DMS153 treated with DMSO at 0.1 percent for 48 hours (cell line): ENCODE measurements at regions not wholly inside any gene's neighbourhood (a gene's known extent, or its start where the extent isn't known, plus 50 kb on each side); places are given as distances from the start of the nearest gene placed in this dataset.
"Not testable (repeated sequence)": the region's sequence is repeated elsewhere in the genome, so short reads cannot be mapped to it uniquely, and the experiment has no call there.

Experiments
- DNase-seq: peaks from one replicate; lab custom pipeline; 2025; ENCODE audit not compliant: unreplicated experiment; lab: John Stamatoyannopoulos, UW

DNA sequence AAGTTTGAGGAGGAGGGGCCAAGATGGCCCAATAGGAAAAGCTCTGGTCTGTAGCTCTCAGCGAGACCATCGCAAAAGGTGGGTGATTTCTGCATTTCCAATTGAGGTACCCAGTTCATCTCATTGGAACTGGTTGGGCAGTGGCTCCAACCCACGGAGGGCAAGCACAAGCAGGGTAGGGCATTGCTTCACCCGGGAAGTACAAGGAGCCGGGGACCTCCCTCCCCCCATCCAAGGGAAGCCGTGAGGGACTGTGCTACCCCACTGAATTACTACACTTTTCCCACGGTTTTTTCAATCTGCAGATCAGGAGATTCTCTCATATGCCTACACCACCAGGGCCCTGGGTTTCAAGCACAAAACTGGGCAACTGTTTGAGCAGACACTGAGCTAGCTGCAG lies 58.0 kb upstream of the EFCAB3 start:
- DNase-seq = no peak

DNA sequence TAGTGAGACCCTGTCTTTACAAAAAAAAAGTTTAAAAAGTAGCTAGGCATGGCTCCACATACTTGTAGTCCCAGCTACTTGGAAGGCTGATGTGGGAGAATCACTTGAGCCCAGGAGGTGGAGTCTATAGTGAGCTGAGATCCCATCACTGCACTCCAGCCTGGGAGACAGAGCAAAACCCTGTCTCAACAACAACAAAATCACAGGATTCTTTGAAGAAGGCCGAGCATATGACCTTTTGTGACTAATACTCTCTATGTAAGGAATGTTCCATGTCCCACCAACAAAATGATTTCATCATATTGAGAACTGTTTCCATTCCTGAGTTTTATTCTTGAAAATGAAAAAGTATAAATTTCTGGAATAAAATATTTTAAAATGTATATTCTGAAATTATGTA lies 58.9 kb upstream of the EFCAB3 start:
- no peak for DNase-seq

DNA sequence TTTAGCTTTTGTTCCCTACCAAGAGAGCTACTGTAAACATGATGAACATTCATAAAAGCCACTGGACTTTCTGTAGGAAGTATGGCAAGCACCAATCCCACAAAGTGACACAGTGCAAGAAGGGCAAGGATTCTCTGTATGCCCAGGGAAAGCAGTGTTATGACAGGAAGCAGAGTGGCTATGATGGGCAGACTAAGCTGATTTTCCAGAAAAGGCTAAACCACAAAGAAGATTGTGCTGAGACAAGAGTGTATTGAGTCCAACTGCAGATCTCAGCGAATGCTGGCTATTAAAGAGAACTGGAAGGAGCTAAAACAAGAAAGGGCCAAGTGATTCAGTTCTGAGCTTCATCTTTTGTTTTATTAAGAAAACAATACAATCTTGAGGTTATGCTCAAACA lies 60.5 kb upstream of the EFCAB3 start:
- DNase-seq = no peak

DNA sequence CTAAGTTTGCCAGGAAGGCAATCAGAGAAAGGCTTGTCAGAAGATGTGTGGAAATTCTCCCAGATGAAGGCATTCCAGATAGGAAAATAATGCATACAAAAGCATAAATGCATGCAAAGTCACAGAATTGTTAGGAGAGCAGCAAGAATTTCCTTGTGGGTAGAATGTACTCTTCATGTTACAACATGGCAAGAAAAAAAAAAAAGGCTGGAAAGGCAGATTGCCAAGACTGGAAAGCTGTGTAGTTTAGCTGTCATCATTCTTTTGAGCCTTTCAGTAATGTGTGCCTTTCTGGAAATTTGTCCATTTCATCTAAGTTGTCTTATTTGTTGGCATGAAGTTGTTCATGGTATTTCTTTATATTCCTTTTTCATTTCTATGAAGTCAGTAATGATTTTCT lies 71.0 kb upstream of the EFCAB3 start:
- DNase-seq = no peak

DNA sequence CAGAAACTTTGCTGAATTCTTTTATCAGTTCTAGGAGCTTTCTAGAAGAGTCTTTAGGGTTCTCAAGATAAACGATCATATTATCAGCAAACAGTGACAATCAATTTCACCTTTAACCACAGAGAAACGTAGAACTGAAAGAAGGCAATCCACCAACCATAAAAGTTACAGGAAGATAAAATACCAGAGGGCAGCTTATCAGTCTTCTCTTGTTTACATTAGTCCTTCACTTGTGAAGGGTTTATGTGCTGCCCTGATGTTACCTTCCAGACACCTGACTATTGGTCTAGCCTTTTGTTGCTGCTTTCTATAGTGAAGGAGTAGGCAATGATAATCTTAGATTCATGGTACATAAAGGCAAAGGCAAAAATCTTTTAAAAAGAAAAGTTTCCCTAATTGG lies 73.2 kb upstream of the EFCAB3 start:
- DNase-seq = no peak

DNA sequence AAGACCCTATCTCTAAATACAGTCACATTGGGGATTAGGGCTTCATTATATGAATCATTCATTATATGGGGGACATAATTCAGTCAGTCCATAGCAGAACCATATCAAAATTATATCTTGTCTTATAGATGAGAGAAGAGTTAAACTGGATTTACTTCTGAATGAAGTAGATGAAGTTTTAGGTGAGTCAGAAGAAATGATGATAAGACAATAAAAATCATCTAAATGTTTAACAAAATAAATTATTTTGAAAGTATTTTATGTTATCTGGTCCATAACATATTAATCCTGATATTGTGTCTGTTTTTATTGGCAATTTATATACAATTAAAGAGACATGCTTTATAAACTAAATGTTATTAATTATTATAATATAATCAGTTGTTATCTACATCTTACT lies 76.9 kb upstream of the EFCAB3 start:
- no peak for DNase-seq

DNA sequence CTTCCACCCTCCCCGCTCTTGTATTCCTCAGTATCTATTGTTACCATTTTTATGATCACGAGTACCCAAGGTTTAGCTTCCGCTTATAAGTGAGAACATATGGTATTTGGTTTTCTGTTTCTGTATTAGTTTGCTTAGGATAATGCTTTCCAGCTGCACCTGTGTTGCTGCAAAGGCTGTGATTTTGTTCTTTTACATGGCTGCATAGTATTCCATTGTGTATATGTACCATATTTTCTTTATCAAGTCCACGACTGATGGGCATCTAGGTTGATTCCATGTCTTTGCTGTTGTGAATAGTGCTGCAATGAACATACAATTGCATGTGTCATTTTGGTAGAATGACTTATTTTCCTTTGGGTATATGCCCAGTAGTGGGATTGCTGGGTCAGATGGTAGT lies 79.7 kb upstream of the EFCAB3 start:
- DNase-seq = no peak

DNA sequence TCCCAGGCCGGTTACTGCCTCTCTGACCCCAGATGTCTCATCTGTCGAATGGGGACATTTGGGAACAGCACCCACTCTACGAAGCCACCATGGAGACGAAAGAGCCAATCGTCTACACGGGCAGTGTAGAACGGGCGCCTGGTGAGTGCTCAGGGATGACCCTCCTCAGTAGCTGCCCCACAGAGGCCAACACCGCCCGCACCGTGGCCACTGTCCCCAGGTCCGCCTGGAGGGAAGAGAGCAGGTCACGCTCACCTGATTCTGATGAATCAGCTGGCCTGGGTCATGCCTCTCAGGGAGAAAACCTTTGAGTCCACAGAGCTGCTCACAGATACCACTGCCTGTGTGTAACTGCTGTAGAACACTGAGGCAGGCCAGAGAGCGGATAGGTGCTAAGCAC lies 105.1 kb upstream of the EFCAB3 start:
- DNase-seq = not testable (repeated sequence)

DNA sequence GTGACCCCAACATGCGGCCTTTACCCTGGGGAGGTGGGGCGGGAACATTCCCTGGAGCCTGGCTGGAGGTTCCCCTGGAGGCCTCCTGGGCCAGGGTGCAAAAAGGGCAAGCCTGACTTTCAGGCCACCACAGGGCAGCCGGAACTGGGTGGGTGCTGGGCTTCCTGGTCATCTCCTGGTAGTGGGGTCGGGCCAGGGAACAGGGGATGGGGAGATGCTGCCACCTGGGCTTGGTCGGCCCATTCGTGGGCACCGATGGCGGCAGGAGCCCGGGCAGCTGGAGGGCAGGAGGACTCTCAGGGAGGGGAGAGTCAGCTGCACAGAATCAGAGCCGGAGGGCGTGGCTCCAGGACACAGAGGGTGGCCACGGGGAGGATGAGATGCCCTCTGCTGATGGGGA lies 112.0 kb upstream of the EFCAB3 start:
- not testable (repeated sequence) for DNase-seq

DNA sequence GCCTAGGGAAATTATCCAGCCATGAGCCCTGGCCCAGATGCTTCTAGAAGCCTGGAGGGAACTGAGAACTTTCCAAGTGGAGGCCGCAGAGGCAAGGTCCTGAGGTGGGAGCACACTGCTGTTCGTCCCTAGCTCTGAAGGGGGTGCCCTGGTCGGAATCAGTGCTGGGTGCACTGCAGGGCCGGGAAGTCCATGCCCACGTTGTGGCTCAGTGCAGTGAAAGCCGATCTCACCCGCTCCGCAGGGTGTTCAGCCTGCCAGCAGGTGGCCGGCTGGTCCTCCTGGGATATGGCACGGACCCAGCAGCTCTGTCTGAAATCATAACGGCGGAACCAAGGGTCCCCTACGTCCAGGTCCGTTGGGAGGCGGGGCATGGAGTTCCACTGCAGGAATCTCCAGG lies 115.4 kb upstream of the EFCAB3 start:
- DNase-seq = not testable (repeated sequence)

DNA sequence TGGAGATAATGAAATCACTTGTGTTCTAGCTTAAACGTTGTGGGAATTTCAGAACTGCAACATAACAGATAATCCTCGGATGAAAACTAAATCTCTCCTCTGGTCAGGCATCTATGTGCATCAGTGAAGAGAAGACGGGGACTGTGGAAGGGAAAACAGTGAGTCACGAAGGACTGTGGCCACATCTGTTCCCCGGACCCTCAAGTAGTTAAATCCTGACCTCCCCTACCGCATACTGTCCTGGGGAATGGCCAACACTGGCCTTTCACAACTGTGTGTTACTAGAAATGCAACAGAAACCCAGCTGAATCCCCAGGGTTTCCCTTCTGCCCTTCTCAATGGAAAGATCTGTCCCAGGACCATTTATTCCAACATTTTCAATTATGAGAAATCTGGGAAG lies 124.6 kb upstream of the EFCAB3 start:
- not testable (repeated sequence) for DNase-seq

DNA sequence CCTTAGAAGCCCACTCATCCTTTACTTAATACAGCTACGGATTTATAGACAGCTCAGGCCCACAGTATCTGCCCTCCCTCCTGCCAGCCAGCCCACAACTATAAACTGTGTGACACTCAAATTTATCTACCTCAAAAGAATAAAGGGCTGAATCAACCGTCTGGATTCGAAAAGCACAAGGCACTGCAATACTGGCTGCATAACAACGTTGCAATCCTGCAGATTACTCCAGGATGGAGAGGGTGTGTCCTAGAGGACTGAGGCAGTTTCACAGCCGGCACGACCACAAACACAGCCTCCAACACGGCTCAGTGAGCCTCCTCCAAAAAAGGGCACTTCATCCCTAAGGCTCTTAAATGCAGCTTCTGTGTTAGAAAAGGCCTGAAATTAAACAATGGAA lies 138.3 kb upstream of the EFCAB3 start:
- DNase-seq = not testable (repeated sequence)

DNA sequence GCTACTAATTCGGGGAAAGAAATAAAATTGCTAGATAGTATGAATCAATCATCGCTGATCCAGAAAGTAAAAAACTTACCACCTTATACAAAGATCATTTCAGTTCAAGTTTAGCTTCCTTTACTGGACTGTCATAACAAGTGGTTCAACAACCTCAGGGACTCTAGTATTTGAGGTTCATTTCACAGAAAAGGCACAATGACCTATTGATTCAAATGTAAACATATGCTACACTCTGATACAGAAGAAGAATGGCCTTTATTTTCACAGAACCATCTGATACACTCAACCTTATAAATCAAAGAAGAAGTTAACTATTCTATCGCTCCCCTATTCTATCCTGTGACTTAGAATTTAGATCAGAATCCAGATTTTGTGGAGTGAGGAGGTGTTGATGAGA lies 140.8 kb upstream of the EFCAB3 start:
- not testable (repeated sequence) for DNase-seq

DNA sequence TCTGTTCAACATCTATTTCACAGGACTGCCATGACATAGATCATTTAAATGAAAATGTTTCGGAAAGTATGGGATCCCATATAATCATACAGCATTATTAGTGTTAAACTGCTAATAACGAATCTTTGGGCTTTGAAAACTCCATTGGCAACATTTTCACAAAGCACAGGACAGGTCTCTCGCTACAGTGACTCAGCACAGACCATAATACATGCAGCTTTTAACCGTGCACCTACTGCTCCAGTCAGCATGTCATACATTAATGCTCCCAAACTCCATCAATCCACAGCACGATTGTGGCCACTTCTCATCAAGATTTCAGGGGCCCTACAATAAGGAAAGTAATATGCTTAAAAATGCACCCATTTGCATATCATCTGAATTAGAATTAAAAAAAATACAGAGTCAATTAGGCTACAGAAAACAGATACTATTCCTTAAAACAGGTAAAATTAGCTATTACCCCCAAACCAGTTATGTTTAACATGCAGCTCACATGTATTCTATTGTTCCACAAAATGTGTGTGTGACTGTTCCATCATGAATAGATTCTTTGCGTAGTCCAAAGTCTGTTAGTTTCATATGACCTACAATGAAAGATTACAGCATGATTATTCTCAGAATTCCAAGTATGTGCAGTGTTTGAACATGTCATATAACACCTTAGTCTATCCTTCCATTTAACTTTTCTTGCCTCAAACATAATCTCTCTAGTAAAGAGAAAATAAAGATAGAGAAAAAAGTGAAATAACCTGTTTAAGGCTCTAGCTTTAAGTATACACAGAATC lies 141.6 kb upstream of the EFCAB3 start:
- not testable (repeated sequence) for DNase-seq

DNA sequence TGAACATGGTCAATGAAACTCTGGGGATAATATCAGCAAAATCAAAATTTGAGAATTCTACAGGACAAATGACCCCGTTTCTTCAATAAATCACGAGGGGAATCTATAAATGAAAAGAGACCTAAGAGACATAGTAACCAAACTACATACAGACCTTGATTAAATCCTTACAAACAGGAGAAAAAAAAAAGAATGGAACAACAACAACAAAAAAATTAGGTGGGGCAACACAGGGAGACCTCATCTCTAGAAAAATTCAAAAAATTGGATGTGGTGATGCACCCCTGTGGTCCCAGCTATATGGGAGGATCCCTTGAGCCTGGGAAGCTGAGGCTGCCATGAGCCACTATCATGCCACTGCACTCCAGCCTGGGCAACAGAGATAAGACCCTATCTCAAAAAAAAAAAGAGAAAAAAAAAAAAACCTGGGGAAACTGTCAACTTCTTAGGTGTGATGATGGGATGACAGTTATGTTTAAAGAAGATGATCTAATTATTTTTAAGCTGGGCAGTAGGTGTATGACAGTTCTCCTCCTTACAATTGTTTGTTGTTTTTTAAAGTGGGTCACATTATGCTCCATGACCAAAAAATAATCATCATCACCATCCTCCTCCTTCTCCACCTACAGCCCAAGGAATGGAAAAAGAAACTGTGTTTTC lies 146.4 kb upstream of the EFCAB3 start:
- DNase-seq = not testable (repeated sequence)

DNA sequence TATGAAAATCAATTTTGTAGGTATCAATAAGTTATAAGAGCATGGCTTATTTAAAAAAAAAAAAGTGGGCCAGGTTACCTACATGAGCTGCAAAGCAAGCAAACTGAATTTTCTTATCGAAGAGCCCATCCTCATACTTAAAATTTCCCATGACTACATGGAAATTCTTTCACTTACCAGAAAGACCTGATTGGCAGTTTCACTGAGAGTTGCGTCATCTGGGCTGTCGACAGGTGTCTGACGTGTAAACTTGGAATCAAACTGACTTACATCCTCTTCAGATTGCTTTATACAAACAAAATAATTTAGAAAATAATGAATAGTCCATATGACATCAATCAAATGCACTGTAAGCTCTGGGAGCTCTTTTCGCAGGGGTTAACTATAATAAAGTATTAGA lies 149.1 kb upstream of the EFCAB3 start:
- not testable (repeated sequence) for DNase-seq

DNA sequence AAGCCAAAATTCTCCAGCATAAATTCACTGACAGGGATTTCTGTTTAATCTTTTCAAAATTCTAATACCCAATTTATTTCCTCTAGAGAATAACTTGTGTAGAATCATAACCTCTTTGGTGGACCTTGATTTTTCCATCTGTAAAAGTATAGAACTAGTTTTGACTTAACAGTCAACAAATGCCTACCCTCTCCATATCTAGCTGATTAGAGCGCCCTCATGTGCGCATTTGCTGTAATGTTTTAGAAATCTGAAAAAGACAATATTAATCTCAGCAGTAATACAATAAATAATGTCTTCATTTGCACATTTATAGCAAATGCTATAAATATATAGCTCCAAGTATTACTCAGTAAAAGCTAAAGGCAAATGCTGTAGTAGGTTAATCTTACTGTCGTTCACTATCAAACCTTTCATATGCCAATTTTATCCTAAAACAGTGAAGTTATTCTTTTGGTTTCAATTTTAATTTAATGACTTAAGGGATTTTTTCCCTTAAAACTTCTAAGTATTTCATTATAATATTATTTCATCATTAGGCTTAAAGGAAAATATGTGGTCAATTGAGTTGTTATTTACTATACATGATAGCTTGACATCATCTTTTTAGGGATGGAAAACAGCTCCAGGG lies 153.6 kb upstream of the EFCAB3 start:
- not testable (repeated sequence) for DNase-seq

DNA sequence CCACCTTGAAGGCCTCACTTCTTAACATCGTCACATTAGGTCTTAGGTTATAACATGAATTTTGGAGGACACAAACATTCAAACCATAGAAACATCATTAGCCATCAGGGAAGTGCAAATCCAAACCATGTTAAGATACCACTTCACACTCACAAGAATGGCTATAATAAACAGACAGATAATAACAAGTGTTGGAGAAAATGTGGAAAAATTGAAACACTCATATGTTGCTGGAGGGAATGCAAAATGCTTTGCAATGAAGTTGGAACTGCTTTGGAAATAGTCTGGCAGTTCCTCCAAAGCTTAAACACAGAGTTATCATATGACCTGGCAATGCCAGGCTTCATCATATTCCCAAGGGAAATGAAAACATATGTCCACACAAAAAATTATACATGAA lies 156.8 kb upstream of the EFCAB3 start:
- not testable (repeated sequence) for DNase-seq

DNA sequence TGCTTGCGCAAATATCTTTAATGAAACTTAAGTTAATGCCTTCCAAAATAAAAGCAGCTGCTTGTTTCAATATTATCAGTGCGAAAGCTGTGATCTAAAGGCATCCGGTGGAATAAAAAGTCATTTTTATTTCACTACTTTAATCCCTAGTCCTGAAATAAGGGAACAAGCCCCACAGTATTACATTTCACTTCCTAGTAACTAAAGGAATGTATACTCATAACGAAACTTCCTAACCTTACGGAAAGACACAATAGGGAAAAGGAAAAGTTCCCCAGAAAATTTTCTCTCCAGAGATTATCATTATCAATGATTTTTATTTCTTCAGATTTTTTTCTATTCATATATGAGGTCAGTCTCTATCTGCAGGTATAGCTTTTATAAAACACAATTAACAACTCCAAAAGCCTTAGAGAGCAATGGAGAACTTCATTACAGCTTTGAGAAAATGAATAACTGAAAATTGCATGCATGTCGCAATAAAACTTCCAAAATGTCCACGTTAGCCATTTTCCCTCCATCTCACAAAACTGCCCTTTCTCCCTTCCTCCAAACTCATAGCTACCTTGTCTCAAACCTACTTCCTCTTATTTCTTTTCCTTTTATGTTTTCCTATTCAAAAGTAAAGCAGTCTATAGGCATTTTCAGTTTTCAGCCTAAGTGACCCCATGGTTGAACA lies 154.3 kb upstream of the MED13 start:
- DNase-seq = no peak

DNA sequence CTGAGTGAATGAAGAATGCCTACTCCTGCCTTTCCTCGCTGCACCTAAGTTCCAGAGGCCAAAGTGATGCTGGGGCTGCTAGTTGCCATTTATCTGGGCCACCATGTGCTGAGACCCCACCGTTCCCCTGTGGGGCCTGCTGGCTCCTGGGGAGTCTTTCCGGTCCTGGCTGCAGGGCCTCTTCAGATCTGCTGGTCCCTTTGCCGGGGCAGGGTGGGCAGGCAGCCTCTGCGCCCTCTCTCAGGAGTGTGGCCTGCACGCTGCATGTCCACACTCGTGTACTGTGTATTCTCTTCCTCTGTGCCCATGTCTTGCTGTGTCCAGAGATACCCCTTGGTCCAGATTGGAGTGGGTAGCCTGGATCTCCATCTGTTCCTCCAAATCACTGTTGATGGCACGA lies 151.8 kb upstream of the MED13 start:
- DNase-seq = no peak

DNA sequence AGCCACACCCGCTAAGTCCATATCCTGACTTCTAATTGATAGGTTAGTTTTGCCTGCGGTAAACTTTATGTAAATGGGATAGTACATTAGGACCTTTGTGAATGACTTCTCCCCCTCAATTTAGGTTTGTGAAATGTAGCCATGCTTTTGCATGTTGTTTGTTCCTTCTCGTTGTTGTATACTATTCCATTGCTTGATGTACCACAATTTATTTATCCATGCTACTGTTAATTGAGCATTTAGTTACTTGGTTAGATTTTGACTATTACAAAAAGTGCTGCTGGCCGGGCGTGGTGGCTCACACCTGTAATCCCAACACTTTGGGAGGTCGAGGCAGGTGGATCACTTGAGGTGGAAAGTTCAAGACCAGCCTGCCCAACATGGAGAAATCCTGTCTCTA lies 150.8 kb upstream of the MED13 start:
- DNase-seq = not testable (repeated sequence)

DNA sequence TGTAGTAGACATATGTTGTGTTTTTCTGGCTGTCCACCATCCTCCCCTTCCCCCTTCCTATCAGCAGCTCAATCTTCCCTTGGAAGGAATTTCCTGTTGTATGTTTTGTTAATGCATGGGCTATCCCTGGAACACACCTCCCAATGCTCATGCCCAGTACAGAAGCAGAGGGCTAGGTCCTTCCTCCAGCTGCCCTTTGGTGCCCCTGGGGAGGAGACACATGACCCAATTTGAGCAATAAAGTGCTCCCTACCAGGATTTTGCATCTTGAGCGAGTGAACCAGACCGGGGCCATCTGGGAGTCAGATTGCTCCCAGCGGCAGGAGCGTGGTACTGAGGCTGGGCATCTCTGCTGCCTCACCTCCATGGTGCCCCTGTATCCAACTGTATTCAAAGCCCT lies 141.5 kb upstream of the MED13 start:
- no peak for DNase-seq
